ENCODE measurements at regions not wholly inside any gene's neighbourhood (a gene's known extent, or its start where the extent isn't known, plus 50 kb on each side); places are given as distances from the start of the nearest gene placed in this dataset.

GRCh38 chr6:164184410-164184809, 769.9 kb downstream of the QKI start:
- Histone ChIP-seq H3K9ac (ENCODE audit: low read length) (no peak overlapping the region), H3K9me2 (ENCODE audit: insufficient read depth) (no peaks in the 10 kb centered on the region), H3K27me3 (ENCODE audit: insufficient read depth, low read length) (no peaks in the 10 kb centered on the region), H3K79me2 (ENCODE audit: insufficient read depth, low read length) (no peaks in the 10 kb centered on the region), H4K20me1 (ENCODE audit: insufficient read depth) (no peaks in the 10 kb centered on the region), H3K27ac (ENCODE audit: low read depth, low read length) (no peak overlapping the region), H3K4me3 (replicated peaks in 1 of 2; ENCODE audit: low read depth in 1 of 2, low read length in 2 of 2) (no peak overlapping the region), H3K36me3 (ENCODE audit: control insufficient read depth in 1 of 2, insufficient read depth in 2 of 2, low read length in 2 of 2) (no peaks in the 10 kb centered on the region), H2AFZ (ENCODE audit: low read depth, low read length, poor library complexity, severe bottlenecking) (no peak overlapping the region), H3K4me2 (ENCODE audit: low read length) (no peak overlapping the region), H3K9me3 (ENCODE audit: control insufficient read depth in 1 of 2, insufficient read depth in 1 of 2, low read depth in 1 of 2, low read length in 2 of 2) (no peaks in the 10 kb centered on the region; a peak in 1 of 4 replicates), H3K4me1 (ENCODE audit: control insufficient read depth in 1 of 2, insufficient read depth in 2 of 2, low read length in 2 of 2) (no peaks in the 10 kb centered on the region)
- BruUV-seq (replicated peaks): no TSS peak
- ATAC-seq: no peak
- RAD21 ChIA-PET (ENCODE audit: low non-redundant PET in 1 of 2, low total read pairs in 2 of 2, uncharacterized antibody in 2 of 2, unreplicated experiment in 2 of 2): no interaction called here
- TF ChIP-seq ZBTB33 (IDR thresholded peaks at IDR 0.05; ENCODE audit: extremely low read depth, insufficient replicate concordance, low read length): no peak
- TF ChIP-seq CBX3 (IDR thresholded peaks at IDR 0.05; ENCODE audit: low read depth): no peak
- TF ChIP-seq, protein P1, sequence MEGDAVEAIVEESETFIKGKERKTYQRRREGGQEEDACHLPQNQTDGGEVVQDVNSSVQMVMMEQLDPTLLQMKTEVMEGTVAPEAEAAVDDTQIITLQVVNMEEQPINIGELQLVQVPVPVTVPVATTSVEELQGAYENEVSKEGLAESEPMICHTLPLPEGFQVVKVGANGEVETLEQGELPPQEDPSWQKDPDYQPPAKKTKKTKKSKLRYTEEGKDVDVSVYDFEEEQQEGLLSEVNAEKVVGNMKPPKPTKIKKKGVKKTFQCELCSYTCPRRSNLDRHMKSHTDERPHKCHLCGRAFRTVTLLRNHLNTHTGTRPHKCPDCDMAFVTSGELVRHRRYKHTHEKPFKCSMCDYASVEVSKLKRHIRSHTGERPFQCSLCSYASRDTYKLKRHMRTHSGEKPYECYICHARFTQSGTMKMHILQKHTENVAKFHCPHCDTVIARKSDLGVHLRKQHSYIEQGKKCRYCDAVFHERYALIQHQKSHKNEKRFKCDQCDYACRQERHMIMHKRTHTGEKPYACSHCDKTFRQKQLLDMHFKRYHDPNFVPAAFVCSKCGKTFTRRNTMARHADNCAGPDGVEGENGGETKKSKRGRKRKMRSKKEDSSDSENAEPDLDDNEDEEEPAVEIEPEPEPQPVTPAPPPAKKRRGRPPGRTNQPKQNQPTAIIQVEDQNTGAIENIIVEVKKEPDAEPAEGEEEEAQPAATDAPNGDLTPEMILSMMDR (IDR thresholded peaks at IDR 0.05 in 2 of 3, conservative IDR thresholded peaks at IDR 0.05 in 1 of 3; ENCODE audit: borderline replicate concordance in 1 of 3, insufficient read depth in 1 of 3, low read depth in 2 of 3, low read length in 2 of 3): no peak
- TF ChIP-seq ZNF274 (IDR thresholded peaks at IDR 0.05; ENCODE audit: low read depth, low read length): no peak
- CTCF ChIA-PET: no interaction called here
- intact Hi-C loops (cut with micrococcal nuclease): no loop called here
- POLR2A ChIA-PET: no interaction called here
- DNase-seq (ENCODE audit: low read depth, low spot score): no peak
